Upper lobe of left lung (tissue), 4 donors: ENCODE measurements at regions not wholly inside any gene's neighbourhood (a gene's known extent, or its start where the extent isn't known, plus 50 kb on each side); places are given as distances from the start of the nearest gene placed in this dataset.

Experiments
- EP300 ChIP-seq, 4 donors: sonication (generic); formaldehyde crosslinking; IDR thresholded peaks; one replicate each; pipeline ENCODE4 v1.5.1; 2017; ENCODE audit warnings: antibody characterized with exemption in 4 of 4, control low read depth in 2 of 4
- POLR2A ChIP-seq, 4 donors: fragments of 450-650 bp; IDR thresholded peaks; one replicate each; pipeline ENCODE4 v1.5.1; 2016 to 2017; ENCODE audit warnings: antibody characterized with exemption in 4 of 4, mild to moderate bottlenecking in 2 of 4
- POLR2AphosphoS5 ChIP-seq, 2 donors: sonication (generic); formaldehyde crosslinking; IDR thresholded peaks; one replicate each; pipeline ENCODE4 v1.5.1; 2017; ENCODE audit warnings: antibody characterized with exemption in 2 of 2
- TF ChIP-seq, protein P1 (sequence below), 6 experiments: fragments of 450-650 bp in 4 of 6; fragments of 200-600 bp in 2 of 6; sonication (generic) in 2 of 6; IDR thresholded peaks; one replicate each; pipeline ENCODE4 v1.5.1; 2016 to 2019; ENCODE audit warnings: antibody characterized with exemption in 6 of 6

DNA sequence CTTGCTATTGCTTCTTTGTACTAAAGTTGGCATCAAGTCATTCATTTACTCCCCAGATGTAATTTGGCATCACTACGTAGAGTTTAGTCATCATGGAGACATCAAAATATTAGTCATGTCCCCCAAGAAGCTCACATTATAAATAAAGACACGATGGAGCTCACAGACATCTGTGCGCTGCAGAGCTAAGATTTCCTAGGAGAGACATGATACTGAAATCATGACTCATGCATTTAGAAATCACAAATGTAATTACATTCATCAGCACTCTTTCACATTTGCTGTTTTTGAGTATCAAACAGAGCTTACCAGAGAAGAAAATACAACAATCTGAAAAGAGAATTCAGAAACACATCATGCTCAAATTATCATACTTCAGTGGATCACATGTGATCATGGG is 169.8 kb downstream of the LRIG3 start:
- TF ChIP-seq, protein P1, sequence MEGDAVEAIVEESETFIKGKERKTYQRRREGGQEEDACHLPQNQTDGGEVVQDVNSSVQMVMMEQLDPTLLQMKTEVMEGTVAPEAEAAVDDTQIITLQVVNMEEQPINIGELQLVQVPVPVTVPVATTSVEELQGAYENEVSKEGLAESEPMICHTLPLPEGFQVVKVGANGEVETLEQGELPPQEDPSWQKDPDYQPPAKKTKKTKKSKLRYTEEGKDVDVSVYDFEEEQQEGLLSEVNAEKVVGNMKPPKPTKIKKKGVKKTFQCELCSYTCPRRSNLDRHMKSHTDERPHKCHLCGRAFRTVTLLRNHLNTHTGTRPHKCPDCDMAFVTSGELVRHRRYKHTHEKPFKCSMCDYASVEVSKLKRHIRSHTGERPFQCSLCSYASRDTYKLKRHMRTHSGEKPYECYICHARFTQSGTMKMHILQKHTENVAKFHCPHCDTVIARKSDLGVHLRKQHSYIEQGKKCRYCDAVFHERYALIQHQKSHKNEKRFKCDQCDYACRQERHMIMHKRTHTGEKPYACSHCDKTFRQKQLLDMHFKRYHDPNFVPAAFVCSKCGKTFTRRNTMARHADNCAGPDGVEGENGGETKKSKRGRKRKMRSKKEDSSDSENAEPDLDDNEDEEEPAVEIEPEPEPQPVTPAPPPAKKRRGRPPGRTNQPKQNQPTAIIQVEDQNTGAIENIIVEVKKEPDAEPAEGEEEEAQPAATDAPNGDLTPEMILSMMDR (IDR thresholded peaks at IDR 0.05): no peak
- TF ChIP-seq POLR2AphosphoS5 (IDR thresholded peaks at IDR 0.05) (no peak), POLR2A (IDR thresholded peaks at IDR 0.05) (no peak), EP300 (IDR thresholded peaks at IDR 0.05) (no peak)
